Naive thymus-derived CD4-positive, alpha-beta T cell (primary cell): ENCODE measurements at regions not wholly inside any gene's neighbourhood (a gene's known extent, or its start where the extent isn't known, plus 50 kb on each side); places are given as distances from the start of the nearest gene placed in this dataset.
A peak's percentile ranks its signal among the peaks of the same experiment; 100 is the strongest.

Experiments used
- ATAC-seq: fragments of 150-1000 bp; cut with Tn5 transposase; 2 replicates; pipeline ENCODE4 v1.10.0; 2021; ENCODE audit warnings: mild to moderate bottlenecking, moderate library complexity
- CTCF ChIA-PET: fragments of 350-600 bp; sonication (Branson Sonifier 250); formaldehyde crosslinking; loops from one replicate; lab custom pipeline; 2021; ENCODE audit warnings: antibody characterized with exemption; lab: Charles Lee
- POLR2A ChIA-PET: fragments of 350-600 bp; sonication (Branson Sonifier 250); formaldehyde crosslinking; loops from one replicate; lab custom pipeline; 2021; ENCODE audit warnings: antibody characterized with exemption, inconsistent platforms; lab: Charles Lee
- DNase-seq, 9 donors: peaks; one replicate each; pipeline versions ENCODE4 v3.0.0 to v3.0.0-alpha.2; 2020 to 2022; ENCODE audit warnings: mixed read lengths in 1 of 9
- H3K27ac ChIP-seq: one replicate; pipeline ENCODE4 v1.7.0; 2013; ENCODE audit warnings: mild to moderate bottlenecking, low read depth, low read length, moderate library complexity
- H3K27me3 ChIP-seq, 2 donors: one replicate each; pipeline ENCODE4 v1.7.0; 2013; ENCODE audit warnings: low read length in 2 of 2, mild to moderate bottlenecking in 2 of 2, moderate library complexity in 2 of 2; ENCODE audit not compliant: control insufficient read depth in 2 of 2, insufficient read depth in 2 of 2
- H3K36me3 ChIP-seq, 3 experiments: 1 replicate in 2 of 3; 2 replicates in 1 of 3; pipeline ENCODE4 v1.7.0; 2013; ENCODE audit warnings: low read length in 3 of 3, mild to moderate bottlenecking in 3 of 3, moderate library complexity in 1 of 3; ENCODE audit not compliant: insufficient read depth in 3 of 3, control insufficient read depth in 2 of 3
- H3K4me1 ChIP-seq, 2 donors: one replicate each; pipeline ENCODE4 v1.7.0; 2013; ENCODE audit warnings: low read length in 2 of 2, mild to moderate bottlenecking in 2 of 2, moderate library complexity in 1 of 2; ENCODE audit not compliant: control insufficient read depth in 2 of 2, insufficient read depth in 2 of 2
- H3K4me3 ChIP-seq: 2 replicates; pipeline ENCODE4 v1.7.0; 2013; ENCODE audit warnings: mild to moderate bottlenecking, low read length
- H3K9me3 ChIP-seq, 3 experiments: 1 replicate in 2 of 3; 2 replicates in 1 of 3; pipeline ENCODE4 v1.7.0; 2013; ENCODE audit warnings: low read length in 3 of 3; ENCODE audit not compliant: control insufficient read depth in 2 of 3
- H3K27ac Mint-ChIP-seq, 9 donors: one replicate each; pipeline ENCODE4 v1.8.0; 2020 to 2022; ENCODE audit warnings: mixed read lengths in 9 of 9, mild to moderate bottlenecking in 8 of 9, moderate library complexity in 5 of 9, inconsistent platforms in 2 of 9
- H3K27me3 Mint-ChIP-seq, 5 donors: one replicate each; pipeline ENCODE4 v1.8.0; 2021 to 2022; ENCODE audit warnings: mixed read lengths in 5 of 5, mild to moderate bottlenecking in 1 of 5
- H3K36me3 Mint-ChIP-seq, 5 donors: one replicate each; pipeline ENCODE4 v1.8.0; 2020 to 2022; ENCODE audit warnings: mixed read lengths in 5 of 5, mild to moderate bottlenecking in 3 of 5, inconsistent platforms in 1 of 5
- H3K4me1 Mint-ChIP-seq, 7 donors: one replicate each; pipeline ENCODE4 v1.8.0; 2020 to 2022; ENCODE audit warnings: mixed read lengths in 7 of 7, mild to moderate bottlenecking in 3 of 7, inconsistent platforms in 1 of 7
- H3K4me3 Mint-ChIP-seq, 10 donors: one replicate each; pipeline ENCODE4 v1.8.0; 2020 to 2022; ENCODE audit warnings: mild to moderate bottlenecking in 10 of 10, mixed read lengths in 10 of 10, moderate library complexity in 6 of 10, inconsistent platforms in 2 of 10
- H3K9me3 Mint-ChIP-seq, 11 donors: one replicate each; pipeline ENCODE4 v1.8.0; 2020 to 2022; ENCODE audit warnings: mixed read lengths in 11 of 11, mild to moderate bottlenecking in 4 of 11, inconsistent platforms in 1 of 11, moderate library complexity in 1 of 11
- intact Hi-C, 2 donors: fragments of 100-400 bp; cut with micrococcal nuclease; formaldehyde crosslinking; loops; one replicate each; pipeline ENCODE4 v1.15.1; 2023

DNA sequence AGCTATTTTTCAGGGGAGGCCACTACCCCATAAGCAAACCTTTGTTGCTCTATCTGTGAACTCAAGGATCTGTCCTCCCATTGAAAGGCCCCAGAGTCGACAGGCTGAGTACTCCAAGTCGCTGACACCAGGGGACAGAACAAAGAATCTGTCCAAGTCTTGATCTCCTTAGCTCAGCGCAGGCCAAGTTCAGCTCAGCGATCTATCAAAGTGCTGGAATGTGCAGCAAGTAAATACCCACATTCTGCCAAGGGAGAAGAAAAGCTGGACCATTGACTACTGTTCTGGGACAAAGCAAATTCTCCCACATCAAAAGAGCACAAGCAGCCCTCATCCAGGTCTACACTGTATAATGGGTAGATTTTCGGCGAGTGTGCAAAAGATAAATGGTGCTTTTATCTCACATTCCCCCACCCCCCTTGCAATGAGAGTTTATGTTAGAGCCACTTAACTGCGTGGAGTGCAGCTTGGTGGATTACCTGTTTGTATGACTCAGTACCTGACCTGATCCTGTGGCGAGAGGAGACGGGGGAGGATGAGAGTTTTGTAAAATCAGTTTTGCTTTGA lies 391.7 kb upstream of the SGCG start:
- CTCF ChIA-PET, result no interaction called here
- Mint-ChIP-seq H3K4me1 (no peaks in the 10 kb centered on the region), H3K9me3 (peaks cover 0 to 5% (median 0%) of the 10 kb centered on the region in 11 donors), H3K27me3 (peaks cover 0 to 15% (median 6%) of the 10 kb centered on the region in 5 donors), H3K36me3 (no peaks in the 10 kb centered on the region), H3K27ac (no peak overlapping the region), H3K4me3 (no peak overlapping the region)
- no peak overlapping the region for H3K27ac ChIP-seq
- no peak for DNase-seq
- no peaks in the 10 kb centered on the region for H3K36me3 ChIP-seq
- no peak overlapping the region for H3K4me3 ChIP-seq
- POLR2A ChIA-PET, result no interaction called here
- no peaks in the 10 kb centered on the region for H3K9me3 ChIP-seq
- H3K27me3 ChIP-seq, result no peaks in the 10 kb centered on the region
- no peak for ATAC-seq
- no peaks in the 10 kb centered on the region for H3K4me1 ChIP-seq
- intact Hi-C loops, result no loop called here

DNA sequence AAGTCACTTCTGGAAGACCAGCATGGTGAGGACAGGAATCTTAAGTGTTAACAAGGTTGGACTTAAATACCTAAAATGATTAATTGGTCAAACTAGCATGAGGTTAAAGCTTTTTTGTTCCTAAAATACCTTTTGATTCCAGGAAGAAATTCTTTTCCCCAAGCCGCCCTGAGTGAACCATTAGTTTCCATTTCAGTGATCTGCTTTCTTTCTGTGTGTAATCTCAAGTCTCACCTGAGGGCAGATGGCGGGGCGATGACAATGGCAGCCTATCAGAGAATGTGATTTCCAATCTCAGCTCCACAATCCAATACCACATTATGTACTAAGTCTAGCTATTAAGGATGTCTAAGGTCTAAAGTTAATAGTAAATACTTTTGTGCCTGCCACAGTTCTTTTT lies 390.9 kb upstream of the SGCG start:
- Histone ChIP-seq H3K9me3 (no peaks in the 10 kb centered on the region), H3K4me1 (no peaks in the 10 kb centered on the region), H3K4me3 (no peak overlapping the region), H3K27ac (no peak overlapping the region), H3K27me3 (no peaks in the 10 kb centered on the region), H3K36me3 (no peaks in the 10 kb centered on the region)
- intact Hi-C loops, result no loop called here
- CTCF ChIA-PET, result no interaction called here
- no peak for DNase-seq
- peaks cover 0 to 3% (median 0%) of the 10 kb centered on the region in 11 donors for H3K9me3 Mint-ChIP-seq
- no peak overlapping the region for H3K4me3 Mint-ChIP-seq
- POLR2A ChIA-PET, result no interaction called here
- ATAC-seq, result no peak
- H3K4me1 Mint-ChIP-seq, result no peaks in the 10 kb centered on the region
- no peak overlapping the region for H3K27ac Mint-ChIP-seq
- H3K36me3 Mint-ChIP-seq, result no peaks in the 10 kb centered on the region
- H3K27me3 Mint-ChIP-seq, result peaks cover 0 to 19% (median 5%) of the 10 kb centered on the region in 5 donors

- POLR2A ChIA-PET, result no interaction called here
These were observed 387.1 kb upstream of the SGCG start for GRCh38 chr13:22793598-22794134.

GRCh38 chr13:22800526-22801401 lies 380.0 kb upstream of the SGCG start:
- Histone ChIP-seq H3K4me3 (no peak overlapping the region), H3K27me3 (no peaks in the 10 kb centered on the region), H3K36me3 (no peaks in the 10 kb centered on the region), H3K9me3 (no peaks in the 10 kb centered on the region), H3K4me1 (no peaks in the 10 kb centered on the region), H3K27ac (no peak overlapping the region)
- ChIA-PET POLR2A (no interaction called here), CTCF (no interaction called here)
- H3K27me3 Mint-ChIP-seq, result peaks cover 2 to 29% (median 18%) of the 10 kb centered on the region in 5 donors
- no peaks in the 10 kb centered on the region for H3K9me3 Mint-ChIP-seq
- no peaks in the 10 kb centered on the region for H3K36me3 Mint-ChIP-seq
- no peak overlapping the region for H3K4me3 Mint-ChIP-seq
- ATAC-seq, result peak; percentile 40
- DNase-seq, result no peak
- H3K4me1 Mint-ChIP-seq, result no peaks in the 10 kb centered on the region
- no peak overlapping the region for H3K27ac Mint-ChIP-seq
- intact Hi-C loops, result no loop called here

More at GRCh38 chr13:22793598-22794134, 387.1 kb upstream of the SGCG start:
- Histone ChIP-seq H3K4me1 (no peaks in the 10 kb centered on the region), H3K36me3 (no peaks in the 10 kb centered on the region), H3K9me3 (no peaks in the 10 kb centered on the region), H3K4me3 (no peak overlapping the region), H3K27ac (no peak overlapping the region), H3K27me3 (no peaks in the 10 kb centered on the region)
- no peaks in the 10 kb centered on the region for H3K4me1 Mint-ChIP-seq
- intact Hi-C loops, result no loop called here
- H3K27me3 Mint-ChIP-seq, result peaks cover 0 to 25% (median 7%) of the 10 kb centered on the region in 5 donors
- peaks cover 0 to 2% (median 0%) of the 10 kb centered on the region in 11 donors for H3K9me3 Mint-ChIP-seq
- ATAC-seq (no peak), DNase-seq (no peak)
- CTCF ChIA-PET, result no interaction called here
- H3K36me3 Mint-ChIP-seq, result no peaks in the 10 kb centered on the region
- H3K27ac Mint-ChIP-seq, result no peak overlapping the region
- no peak overlapping the region for H3K4me3 Mint-ChIP-seq

DNA sequence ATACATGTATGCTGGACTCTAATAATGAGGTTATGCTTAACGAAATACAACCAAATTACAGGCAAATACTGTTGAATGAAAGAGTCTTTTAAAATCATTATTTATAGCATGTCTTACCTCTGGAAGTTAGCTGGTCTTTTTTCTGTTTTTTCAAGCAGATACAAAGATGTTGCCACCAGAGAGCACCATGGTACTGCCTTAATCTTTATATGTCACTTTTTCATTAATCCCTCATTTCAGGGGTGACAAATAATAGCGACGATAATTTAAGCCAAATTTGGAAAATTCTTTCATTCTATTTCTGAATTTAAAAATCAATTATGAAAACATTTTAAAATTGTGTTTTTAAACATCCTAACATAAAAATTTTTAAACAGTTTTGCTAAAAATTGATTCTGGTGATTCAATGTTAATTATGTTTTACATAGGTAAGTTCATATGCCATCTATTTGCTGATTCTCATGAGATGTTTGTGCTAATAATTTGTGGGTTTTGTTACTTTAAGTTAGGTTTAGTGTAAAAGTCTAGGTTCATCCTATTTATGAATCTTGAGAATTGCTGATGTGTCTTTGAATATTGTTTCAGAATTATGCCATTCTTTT lies 379.3 kb upstream of the SGCG start:
- peaks cover 2 to 29% (median 18%) of the 10 kb centered on the region in 5 donors for H3K27me3 Mint-ChIP-seq
- no peak for ATAC-seq
- POLR2A ChIA-PET, result no interaction called here
- DNase-seq, result no peak
- no peak overlapping the region for H3K27ac Mint-ChIP-seq
- H3K9me3 Mint-ChIP-seq, result no peaks in the 10 kb centered on the region
- intact Hi-C loops, result no loop called here
- no peaks in the 10 kb centered on the region for H3K4me1 ChIP-seq
- H3K9me3 ChIP-seq, result no peaks in the 10 kb centered on the region
- H3K4me3 Mint-ChIP-seq, result no peak overlapping the region
- H3K4me1 Mint-ChIP-seq, result no peaks in the 10 kb centered on the region
- H3K4me3 ChIP-seq, result no peak overlapping the region
- no peaks in the 10 kb centered on the region for H3K36me3 Mint-ChIP-seq
- H3K27me3 ChIP-seq, result no peaks in the 10 kb centered on the region
- CTCF ChIA-PET, result no interaction called here
- H3K36me3 ChIP-seq, result no peaks in the 10 kb centered on the region
- no peak overlapping the region for H3K27ac ChIP-seq

DNA sequence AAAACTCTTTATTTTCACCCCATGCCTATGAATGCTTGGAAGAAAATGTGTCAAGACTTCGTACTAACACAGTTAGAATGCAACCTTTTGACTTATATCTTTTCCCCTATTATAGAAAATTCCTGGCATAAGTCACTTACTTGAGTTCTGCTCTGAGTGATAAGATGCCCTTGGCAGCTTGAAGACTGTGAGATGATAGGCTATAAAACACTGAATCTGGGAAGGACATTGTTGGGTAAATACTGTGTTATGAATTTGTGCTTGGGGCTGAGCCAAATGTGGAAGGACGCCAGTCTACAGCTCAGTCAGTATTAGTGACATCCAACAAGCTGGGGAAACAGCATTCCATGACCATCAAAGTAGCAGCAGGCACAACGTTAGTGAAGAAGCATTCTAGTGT lies 368.0 kb upstream of the SGCG start:
- no peak overlapping the region for H3K4me3 ChIP-seq
- intact Hi-C loops, result no loop called here
- Mint-ChIP-seq H3K4me3 (no peak overlapping the region), H3K27ac (no peak overlapping the region), H3K4me1 (peaks cover 0 to 2% (median 0%) of the 10 kb centered on the region in 7 donors), H3K36me3 (no peaks in the 10 kb centered on the region), H3K9me3 (peaks cover 0 to 5% (median 0%) of the 10 kb centered on the region in 11 donors), H3K27me3 (peaks cover 0 to 12% (median 3%) of the 10 kb centered on the region in 5 donors)
- H3K4me1 ChIP-seq, result no peaks in the 10 kb centered on the region
- ATAC-seq (no peak), DNase-seq (no peak)
- ChIA-PET CTCF (no interaction called here), POLR2A (no interaction called here)
- H3K9me3 ChIP-seq, result no peaks in the 10 kb centered on the region
- H3K27me3 ChIP-seq, result no peaks in the 10 kb centered on the region
- H3K27ac ChIP-seq, result no peak overlapping the region
- no peaks in the 10 kb centered on the region for H3K36me3 ChIP-seq
